NCI-H69 (cell line): ENCODE measurements at regions not wholly inside any gene's neighbourhood (a gene's known extent, or its start where the extent isn't known, plus 50 kb on each side); places are given as distances from the start of the nearest gene placed in this dataset.
"Not testable (repeated sequence)": the region's sequence is repeated elsewhere in the genome, so short reads cannot be mapped to it uniquely, and the experiment has no call there.

Experiments used
- DNase-seq: peaks from one replicate; lab custom pipeline; 2025; lab: John Stamatoyannopoulos, UW

DNA sequence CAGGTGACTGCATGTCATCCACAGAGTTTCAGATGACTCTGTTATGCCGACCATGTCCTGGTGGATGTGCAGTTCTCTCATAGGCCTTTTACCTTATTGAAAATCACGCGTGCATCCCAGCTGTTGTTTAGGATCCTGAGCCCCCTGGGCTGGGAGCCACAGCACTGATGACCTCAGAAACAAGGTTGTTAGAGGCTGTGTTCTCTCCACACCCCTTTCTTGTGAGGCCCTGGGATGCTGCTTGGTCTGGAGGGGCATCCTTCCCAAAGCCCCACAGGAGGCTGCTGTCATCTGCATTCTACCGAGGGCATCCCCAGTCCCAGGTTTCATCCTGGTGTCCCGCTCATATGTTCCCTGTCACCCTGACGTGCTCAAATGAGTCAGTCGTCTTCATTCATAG lies 76.5 kb upstream of the IRX4 start:
- DNase-seq, result no peak

DNA sequence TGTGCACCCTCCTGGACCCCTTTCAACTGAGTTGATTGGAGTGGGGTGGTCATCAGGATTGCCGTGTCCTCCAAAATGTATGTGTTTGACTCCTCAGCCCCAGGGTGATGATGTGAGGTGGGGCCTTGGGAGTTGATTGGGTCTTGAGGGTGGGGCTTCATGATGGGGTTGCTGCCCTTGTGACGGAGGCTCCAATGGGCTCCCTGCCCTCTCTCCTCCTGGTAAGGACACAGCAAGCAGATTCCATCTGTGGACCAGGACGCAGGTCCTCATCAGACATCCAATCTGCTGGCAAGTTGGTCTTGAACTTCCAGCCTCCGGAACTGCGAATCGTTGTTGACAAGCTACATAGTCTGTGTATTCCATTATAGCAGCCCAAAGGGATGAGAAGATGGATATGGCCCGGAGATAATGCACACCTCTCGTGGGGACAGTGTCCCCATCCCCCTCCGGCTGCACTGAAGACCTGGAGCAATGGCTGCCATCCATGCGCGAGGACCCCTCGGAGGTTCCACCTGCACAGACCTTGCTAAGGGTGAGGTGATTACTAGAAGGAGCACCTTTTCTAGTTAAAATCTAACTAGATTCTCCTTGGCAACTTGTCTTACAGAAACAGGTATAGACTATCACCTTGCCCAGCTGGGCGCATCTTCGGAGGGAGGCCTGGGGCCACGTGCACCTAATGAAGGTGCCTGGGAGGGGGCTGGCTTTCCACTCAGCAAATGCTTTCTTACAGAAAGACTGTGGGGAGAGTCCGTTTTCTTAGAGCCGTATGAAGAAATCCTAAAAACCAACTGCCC lies 75.7 kb upstream of the IRX4 start:
- no peak for DNase-seq

DNA sequence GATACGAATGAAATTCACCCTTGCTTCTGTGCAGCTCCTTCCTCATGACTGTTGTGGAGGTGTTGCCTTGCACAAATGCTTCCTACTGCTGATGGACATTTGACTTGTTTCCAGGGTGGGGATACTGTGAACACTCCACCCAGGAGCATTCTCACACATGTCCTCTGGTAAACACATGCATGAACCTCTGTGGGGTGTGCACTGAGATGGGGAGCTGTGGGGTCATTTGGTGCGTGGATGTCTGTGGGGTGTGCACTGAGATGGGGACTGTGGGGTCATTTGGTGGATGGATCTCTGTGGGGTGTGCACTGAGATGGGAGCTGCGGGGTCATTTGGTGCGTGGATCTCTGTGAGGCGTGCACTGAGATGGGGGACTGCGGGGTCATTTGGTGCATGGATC lies 72.9 kb upstream of the IRX4 start:
- DNase-seq, result no peak

DNA sequence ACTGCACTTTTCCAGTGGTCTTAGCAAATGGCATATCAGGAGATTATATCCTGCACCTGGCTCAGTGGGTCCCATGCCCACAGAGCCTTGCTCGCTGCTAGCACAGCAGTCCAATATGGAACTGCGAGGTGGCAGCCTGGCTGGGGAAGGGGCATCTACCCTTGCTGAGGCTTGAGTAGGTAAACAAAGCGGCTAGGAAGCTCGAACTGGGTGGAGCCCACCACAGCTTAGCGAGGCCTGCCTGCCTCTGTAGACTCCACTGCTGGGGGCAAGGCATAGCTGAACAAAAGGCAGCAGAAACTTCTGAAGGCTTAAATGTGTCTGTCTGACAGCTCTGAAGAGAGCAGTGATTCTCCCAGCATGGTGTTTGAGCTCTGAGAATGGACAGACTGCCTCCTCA lies 71.0 kb upstream of the IRX4 start:
- DNase-seq, result not testable (repeated sequence)

DNA sequence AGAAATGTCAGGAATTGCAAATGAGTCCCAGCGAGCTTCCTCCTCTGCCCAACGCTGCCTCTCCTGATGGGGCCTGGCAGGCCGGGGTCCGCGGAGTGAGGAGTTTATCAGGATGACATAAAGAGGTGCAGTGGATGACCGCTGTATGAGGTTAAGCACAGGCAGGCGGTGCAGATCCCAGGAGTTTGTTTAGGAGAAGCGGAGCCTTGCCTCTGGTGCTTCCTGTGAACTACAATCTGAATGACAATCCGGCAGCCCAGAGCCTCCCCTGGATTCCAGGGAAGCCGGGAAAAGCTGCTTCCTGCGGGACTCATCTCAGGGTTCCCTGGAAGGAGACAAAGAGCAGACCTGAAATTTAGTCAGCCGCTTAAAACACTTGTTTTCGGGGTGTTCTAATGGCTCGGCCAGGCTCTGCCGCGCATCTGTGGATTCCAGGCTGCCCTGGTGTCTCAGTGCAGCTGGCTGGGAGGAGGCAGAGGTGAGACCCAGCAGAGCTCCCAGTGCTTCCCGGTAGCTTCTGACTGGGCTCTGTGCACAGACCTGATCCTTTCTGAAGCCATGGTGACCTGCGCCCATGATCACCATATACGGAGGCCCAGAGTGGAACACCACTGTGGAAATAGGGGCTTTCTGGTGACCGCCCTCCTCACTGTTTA lies 69.8 kb upstream of the IRX4 start:
- no peak for DNase-seq

DNA sequence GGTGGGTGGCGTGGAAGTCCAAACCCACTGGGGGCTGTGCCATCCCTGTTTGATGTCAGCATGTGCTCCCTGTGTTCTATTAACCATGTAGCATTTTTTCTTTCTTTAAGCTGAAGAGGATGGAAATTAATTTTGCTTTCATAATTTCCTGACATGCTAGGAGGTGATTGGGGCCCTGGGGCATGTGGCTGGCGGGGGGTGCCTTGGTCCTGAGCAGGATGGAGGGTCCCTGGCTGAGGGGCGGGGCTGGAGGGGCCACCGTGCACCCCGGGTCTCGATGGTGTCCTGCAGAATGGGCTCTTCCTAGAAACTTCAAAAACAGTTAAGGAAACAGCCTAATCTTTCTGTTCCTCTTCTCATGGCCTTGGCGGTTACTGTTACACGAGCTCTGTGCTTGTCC lies 69.3 kb upstream of the IRX4 start:
- DNase-seq, result no peak

DNA sequence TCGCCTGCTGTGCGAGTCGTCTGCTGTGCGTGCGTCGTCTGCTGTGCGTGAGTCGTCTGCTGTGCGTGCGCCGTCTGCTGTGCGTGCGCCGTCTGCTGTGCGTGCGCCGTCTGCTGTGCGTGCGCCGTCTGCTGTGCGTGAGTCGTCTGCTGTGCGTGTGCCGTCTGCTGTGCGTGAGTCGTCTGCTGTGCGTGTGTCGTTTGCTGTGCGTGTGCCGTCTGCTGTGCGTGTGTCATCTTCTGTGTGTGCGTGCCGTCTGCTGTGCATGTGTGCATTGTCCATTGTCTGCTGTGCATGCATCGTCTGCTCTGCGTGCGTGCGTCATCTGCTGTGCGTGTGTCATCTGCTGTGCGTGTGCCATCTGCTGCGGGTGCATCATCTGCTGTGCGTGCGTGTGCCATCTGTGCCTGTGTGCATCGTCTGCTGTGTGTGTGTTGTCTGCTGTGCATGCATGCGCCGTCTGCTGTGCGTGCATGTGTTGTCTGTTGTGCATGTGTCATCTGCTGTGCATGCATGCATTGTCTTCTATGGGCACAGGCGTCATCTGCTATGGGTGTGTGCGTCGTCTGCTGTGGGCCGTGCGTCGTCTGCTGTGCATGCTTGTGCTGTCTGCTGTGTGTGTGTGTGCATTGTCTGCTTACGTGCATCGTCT lies 68.6 kb upstream of the IRX4 start:
- no peak for DNase-seq

DNA sequence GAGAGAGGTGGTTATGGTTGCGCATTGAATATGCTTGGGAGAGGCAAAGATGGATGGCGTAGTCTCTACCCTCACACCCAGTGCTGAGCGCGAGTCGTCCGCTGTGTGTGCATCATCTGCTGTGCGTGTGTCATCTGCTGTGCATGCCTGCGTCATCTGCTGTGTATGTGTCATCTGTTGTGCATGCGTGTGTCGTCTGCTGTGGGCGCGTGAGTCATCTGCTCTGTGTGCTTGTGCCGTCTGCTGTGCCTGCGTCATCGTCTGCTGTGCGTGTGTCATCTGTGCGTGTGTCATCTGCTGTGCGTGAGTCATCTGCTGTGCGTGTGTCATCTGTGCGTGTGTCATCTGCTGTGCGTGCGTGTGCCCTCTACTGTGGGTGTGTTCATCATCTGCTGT lies 68.0 kb upstream of the IRX4 start:
- DNase-seq, result no peak

DNA sequence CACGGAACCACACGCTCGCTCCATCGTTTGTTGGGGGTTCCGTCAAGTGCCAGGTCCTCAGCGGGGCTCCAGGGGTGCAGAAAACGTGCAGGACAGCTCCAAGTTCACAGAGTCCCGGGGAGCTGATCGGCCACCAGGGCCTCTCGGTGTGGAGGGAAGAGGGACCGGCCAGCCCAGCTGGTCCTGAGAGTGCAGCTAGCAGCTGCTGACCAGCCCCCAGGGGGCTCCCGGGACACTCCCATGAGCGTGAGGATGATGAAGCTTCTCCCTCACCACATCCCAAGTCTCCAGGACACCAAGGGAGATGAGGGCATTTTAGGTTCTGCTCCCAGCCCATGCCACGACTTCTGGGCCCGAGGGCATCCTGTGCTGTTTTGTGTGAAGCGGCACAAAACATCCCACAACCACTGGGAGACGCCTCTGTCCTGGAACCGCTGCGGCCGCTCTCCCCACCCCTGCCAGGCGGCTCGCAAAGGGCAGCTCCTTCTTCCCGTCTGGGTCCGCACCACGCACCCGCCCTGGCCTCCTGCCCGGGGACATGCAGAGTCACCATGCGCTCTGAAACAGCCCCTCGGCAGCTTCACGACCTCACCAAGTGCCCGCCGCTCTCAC lies 67.5 kb upstream of the IRX4 start:
- no peak for DNase-seq

DNA sequence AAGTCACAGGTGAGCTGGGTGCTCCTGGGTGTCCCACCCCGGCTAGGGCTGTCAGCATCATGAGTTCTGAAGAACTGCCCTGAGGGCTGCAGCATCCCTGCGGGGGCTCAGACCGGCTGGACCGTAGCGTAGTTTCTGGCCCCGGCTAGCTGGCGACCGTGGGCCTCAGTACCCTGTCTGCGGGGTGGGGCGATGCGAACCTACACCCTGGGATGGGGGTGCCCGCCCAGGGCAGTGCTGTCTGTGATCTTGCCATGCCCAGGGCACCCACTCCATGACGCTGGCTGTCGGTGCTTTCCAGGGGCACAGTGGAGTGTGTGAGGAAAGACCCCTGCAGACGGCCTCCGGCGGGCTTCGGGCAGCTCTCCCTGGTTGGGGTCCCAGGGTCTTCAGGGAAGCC lies 66.5 kb upstream of the IRX4 start:
- DNase-seq, result no peak

DNA sequence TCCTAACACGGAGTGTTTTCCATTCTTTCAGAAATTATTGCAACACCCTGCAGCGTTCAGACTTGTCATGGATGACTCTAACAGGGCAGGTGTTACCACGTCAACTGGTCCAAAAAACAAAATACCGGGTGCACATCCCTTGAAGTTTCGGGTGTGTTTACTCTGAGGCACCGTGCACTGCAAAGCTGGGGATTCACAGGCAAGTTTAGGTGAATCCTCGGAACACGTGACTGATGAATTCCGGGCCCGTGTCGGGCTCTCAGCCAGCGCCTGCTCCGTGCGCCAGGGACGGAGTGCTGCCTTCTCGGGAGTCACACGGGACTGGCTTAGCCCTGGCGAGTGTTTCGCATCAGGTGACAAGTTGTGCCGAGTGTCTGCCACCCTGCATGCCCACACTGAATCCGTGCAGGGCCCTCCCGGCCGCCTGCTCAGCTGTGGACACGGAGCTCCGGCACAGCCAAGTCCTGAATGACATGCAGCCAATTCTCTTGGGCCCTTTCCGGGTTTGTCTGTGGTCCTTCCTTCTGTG lies 66.0 kb upstream of the IRX4 start:
- no peak for DNase-seq

DNA sequence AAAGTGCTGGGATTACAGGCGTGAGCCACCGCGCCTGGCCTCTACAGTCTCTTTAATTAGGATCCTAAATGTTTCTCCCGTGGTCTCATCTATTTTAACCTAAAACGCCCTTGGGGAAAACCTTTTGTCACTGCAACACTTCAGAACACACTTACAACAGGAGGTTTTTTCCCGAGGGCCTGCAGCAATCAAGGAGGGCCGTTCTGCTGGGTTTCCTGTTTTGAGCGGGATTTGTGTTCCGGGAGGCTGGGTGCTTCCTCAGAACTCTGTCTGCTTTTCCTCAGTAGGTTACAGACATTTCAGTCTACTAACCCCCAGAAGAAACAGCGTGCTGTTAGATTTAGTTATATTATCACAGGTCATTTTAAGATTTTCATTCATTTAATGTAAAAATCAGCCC lies 65.4 kb upstream of the IRX4 start:
- no peak for DNase-seq

DNA sequence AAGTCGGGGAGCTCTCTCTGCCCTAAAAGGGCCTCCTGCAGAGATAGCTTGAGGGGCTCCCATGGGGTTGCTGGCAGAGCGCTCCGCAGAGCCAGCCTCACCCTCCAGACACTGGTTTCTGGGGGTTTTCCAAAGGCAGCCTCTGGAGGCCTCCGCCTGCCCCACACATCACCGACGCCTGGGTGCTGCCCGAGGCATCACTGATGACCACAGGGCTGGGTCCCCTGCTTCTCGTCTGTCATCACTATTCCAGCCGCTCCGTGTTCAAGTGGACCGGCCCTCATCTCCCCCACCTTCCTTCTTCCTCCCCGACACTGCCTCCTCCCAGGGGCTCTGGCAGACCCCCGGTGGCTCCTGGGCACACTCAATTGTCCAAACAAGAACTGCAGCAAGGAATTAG lies 64.1 kb upstream of the IRX4 start:
- DNase-seq, result no peak

DNA sequence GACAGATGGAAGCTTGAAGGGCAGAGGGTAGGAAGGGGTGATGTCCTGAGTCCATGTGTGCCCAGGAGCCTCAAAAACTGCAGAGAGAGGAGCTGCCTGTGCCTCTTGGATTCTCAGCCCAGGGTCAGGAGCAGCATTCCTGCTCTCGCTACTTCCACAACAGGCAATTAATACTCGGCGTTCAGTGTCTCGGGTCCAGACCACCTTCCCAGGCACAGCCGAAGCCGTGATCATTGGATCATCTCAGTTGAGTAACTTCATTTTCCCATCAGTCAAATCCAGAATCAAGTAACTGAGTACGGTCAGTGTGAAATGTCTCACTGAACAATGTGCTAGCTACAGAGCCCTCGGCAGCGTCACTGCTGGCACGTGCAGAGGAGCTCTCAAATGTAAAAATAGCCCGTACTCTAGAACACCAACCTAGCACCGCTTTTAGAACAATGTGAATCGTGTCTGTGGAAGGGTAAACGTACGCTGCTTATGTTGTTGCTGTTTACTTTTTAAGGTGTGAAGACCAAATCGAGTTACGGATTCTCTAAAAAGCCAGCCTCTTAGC lies 63.5 kb upstream of the IRX4 start:
- DNase-seq, result no peak

DNA sequence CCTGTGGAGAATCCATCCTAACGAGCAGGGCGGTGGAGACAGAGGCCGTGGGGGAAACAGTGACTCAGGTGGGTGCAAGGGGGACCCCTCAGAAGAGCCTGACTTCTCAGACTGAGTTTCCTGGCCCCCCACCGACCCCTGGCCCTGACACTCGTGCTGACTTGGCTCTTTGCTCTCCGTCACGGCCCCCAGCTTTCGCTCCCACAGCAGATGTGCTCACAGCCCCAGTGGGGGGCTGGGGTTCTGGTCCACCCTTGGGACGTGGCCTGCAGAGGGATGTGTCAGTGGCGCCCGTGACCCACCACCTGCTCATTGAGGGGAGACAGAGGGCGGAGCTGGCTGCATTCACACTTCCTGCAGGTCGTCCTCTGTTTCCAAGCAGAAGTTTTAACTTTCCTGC lies 62.9 kb upstream of the IRX4 start:
- DNase-seq, result no peak

DNA sequence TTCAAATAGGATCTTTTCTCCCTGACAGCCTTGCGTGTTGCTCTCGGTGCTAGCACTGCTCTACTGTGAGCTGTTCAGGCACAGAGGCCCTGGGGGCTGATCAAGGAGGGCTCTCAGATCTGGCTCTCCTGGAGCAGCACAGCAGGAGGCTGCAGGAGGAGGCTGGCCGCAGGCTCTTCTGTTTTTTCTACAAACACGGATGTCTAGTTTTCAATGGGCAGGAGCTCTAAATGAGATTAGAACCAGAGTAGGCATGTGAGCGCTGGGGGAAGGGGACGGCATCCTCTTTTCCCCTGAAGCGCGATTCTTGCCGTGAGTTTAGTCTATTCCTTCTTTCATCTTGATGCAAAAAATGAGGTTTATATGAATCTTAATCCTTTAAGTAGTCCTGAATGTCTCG lies 61.7 kb upstream of the IRX4 start:
- no peak for DNase-seq

DNA sequence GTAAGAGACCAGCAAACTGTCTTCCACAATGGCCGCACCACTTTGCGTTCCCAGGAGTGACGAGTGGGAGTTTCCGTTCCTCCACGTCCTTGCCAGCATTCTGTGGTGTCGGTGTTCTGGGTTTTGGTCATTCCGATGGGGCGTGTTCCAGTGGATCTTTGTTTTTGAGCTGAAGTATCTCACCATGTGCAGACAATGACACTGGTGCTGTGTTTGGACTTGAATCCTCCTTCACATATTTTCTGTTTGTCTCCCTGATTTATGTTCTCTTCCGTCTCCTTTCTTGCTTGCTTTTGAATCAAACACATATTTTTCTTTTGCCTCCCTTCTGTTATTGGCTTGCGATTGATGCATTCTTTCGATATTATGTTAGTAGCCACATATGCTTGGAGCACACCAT lies 60.8 kb upstream of the IRX4 start:
- no peak for DNase-seq

DNA sequence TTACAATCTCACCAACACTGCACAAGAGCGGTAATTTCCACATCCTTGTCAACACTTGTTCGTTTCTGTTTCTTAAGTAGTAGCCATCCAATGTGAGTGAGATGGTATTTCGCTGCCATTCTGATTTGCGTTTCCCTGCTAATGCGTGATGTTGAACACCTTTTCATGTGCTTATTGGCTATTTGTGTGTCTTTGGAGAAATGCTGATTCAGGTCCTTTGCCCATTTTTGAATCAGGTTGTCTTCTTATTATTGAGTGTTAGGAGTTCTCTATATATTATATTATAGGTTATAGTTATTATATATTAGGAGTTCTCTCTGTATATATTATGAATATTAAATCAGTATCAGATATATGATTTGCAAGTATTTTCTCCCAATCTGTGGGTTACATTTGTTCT lies 59.9 kb upstream of the IRX4 start:
- DNase-seq, result no peak

DNA sequence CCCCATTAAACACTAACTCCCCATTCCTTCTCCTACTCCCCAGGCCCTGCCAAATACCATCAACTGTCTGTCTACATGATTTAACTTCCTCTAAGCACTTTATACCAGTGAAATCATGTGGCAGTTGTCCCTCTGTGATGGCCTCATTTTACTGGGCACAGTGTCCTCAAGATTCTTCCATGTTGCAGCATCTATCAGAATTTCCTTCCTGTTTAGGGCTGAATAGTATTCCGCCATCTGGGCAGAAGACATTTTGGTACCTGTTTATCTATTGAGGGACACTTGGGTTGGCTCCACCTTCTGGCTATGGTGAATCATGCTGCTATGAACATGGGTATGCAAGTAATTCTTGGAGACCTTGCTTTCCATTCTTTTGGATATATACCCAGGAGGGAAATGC lies 59.4 kb upstream of the IRX4 start:
- no peak for DNase-seq

DNA sequence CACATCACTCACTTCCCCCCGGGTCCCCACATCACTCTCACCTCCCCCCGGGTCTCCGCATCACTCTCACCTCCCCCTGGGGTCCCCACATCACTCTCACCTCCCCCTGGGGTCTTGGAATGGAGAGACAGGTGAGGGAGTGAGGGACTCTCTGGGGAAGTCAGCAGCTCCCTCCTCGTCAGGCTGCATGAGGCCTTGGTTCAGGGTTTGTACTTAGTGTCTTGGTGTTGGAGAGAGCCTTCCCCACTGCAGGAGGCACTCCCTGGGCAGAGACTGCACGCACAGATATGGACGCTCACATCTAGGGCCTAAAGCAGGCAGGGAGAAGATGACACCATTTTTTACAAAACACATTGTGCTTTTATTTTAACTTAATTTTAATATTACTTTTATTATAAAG lies 56.5 kb upstream of the IRX4 start:
- no peak for DNase-seq

DNA sequence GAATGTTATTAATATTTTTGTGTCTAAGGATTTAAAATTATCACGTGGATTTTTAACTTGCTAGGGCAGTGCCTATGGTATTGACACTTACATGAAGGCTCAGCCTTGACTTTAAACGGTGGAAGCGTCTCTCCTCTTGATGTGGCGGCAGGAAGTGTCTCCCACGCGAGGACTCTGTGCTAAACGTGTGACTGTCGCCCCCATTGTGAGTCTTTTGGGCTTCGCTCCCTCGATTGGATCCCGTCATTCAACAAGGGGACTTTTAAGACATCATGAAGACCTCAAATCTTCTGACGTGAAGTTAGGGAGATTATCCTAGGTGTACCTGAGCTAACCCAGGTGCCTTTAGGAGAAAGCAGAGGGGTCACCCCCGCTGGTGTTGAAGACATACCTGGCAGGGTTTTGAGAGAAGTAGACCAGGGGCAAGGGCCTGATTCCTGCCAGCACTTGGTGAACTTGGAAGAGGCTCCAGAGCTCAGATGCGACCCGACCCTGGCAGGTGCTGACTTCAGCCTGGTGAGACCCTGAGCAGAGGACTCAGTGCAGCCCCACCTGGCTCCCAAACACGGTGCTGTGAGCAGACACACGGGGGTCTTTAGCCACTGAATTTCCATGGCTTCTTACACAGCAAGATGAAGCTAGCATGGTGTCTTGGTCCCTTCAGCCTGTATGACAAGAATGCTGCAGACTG lies 55.7 kb upstream of the IRX4 start:
- no peak for DNase-seq

DNA sequence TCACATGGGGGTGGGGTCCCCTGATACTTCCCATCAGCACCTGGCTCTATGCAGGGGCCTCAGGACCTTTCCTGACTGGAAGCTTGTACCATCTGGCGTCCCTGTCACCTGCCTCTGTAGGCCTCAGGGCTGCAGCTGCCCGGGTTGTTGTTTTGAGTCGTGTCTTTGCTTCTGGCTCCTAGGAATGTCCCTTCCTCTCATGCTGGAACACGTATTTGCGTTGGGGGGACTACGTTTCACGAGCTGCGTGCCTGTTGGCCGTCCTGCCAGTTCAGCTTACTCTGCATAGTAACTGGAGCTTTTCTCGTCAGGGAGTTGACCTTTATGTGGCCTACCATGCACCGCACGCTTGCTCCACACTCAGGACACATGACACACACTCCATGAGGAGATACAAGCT lies 54.9 kb upstream of the IRX4 start:
- no peak for DNase-seq
